ENCODE measurements at regions not wholly inside any gene's neighbourhood (a gene's known extent, or its start where the extent isn't known, plus 50 kb on each side); places are given as distances from the start of the nearest gene placed in this dataset.

- Mint-ChIP-seq H3K36me3 (ENCODE audit: low read depth) (peaks cover 4% of the 10 kb centered on the region), H3K27ac (no peak overlapping the region), H3K27me3 (ENCODE audit: low read depth) (no peaks in the 10 kb centered on the region), H3K9me3 (peaks cover 5% of the 10 kb centered on the region), H3K4me3 (ENCODE audit: low read depth) (no peak overlapping the region), H3K4me1 (ENCODE audit: low read depth) (peaks cover 25% of the 10 kb centered on the region)
- intact Hi-C loops (cut with micrococcal nuclease): no loop called here
- DNase-seq (ENCODE audit: low spot score): no peak
These were observed 50.8 kb upstream of the SLC39A10 start for GRCh38 chr2:195606179-195606578.

GRCh38 chr2:195604706-195605105 lies 52.3 kb upstream of the SLC39A10 start:
- Mint-ChIP-seq H3K9me3 (peaks cover 5% of the 10 kb centered on the region), H3K27me3 (ENCODE audit: low read depth) (no peaks in the 10 kb centered on the region)
- intact Hi-C loops (cut with micrococcal nuclease): no loop called here

GRCh38 chr2:195603998-195604397 lies 53.0 kb upstream of the SLC39A10 start:
- peaks cover 4% of the 10 kb centered on the region for H3K36me3 Mint-ChIP-seq (ENCODE audit: low read depth)
- H3K4me1 Mint-ChIP-seq (ENCODE audit: low read depth): peaks cover 19% of the 10 kb centered on the region
- no peak overlapping the region for H3K27ac Mint-ChIP-seq
- peaks cover 5% of the 10 kb centered on the region for H3K9me3 Mint-ChIP-seq
- H3K27me3 Mint-ChIP-seq (ENCODE audit: low read depth): no peaks in the 10 kb centered on the region
- no peak overlapping the region for H3K4me3 Mint-ChIP-seq (ENCODE audit: low read depth)
- intact Hi-C loops (cut with micrococcal nuclease): no loop called here
- no peak for DNase-seq (ENCODE audit: low spot score)

More at GRCh38 chr2:195604706-195605105, 52.3 kb upstream of the SLC39A10 start:
- Mint-ChIP-seq H3K36me3 (ENCODE audit: low read depth) (peaks cover 4% of the 10 kb centered on the region), H3K4me3 (ENCODE audit: low read depth) (no peak overlapping the region), H3K27ac (no peak overlapping the region), H3K4me1 (ENCODE audit: low read depth) (peaks cover 25% of the 10 kb centered on the region)
- no peak for DNase-seq (ENCODE audit: low spot score)

- peaks cover 15% of the 10 kb centered on the region for H3K4me1 Mint-ChIP-seq (ENCODE audit: low read depth)
- intact Hi-C loops (cut with micrococcal nuclease): no loop called here
- H3K36me3 Mint-ChIP-seq (ENCODE audit: low read depth): peaks cover 4% of the 10 kb centered on the region
- H3K27me3 Mint-ChIP-seq (ENCODE audit: low read depth): no peaks in the 10 kb centered on the region
- no peak for DNase-seq (ENCODE audit: low spot score)
- H3K9me3 Mint-ChIP-seq: peaks cover 5% of the 10 kb centered on the region
- H3K4me3 Mint-ChIP-seq (ENCODE audit: low read depth): no peak overlapping the region
- no peak overlapping the region for H3K27ac Mint-ChIP-seq
These were observed 53.6 kb upstream of the SLC39A10 start for GRCh38 chr2:195603408-195603807.

- Mint-ChIP-seq H3K4me1 (ENCODE audit: low read depth) (peaks cover 15% of the 10 kb centered on the region), H3K9me3 (peaks cover 5% of the 10 kb centered on the region)
These were observed 54.3 kb upstream of the SLC39A10 start for GRCh38 chr2:195602687-195603086.

GRCh38 chr2:195601361-195601760 lies 55.7 kb upstream of the SLC39A10 start:
- Mint-ChIP-seq H3K4me1 (ENCODE audit: low read depth) (peaks cover 14% of the 10 kb centered on the region), H3K9me3 (peaks cover 2% of the 10 kb centered on the region), H3K27me3 (ENCODE audit: low read depth) (no peaks in the 10 kb centered on the region), H3K36me3 (ENCODE audit: low read depth) (peaks cover 2% of the 10 kb centered on the region), H3K27ac (no peak overlapping the region), H3K4me3 (ENCODE audit: low read depth) (no peak overlapping the region)
- intact Hi-C loops (cut with micrococcal nuclease): no loop called here
- no peak for DNase-seq (ENCODE audit: low spot score)

More at GRCh38 chr2:195602687-195603086, 54.3 kb upstream of the SLC39A10 start:
- no peak overlapping the region for H3K4me3 Mint-ChIP-seq (ENCODE audit: low read depth)
- no peak overlapping the region for H3K27ac Mint-ChIP-seq
- no peak for DNase-seq (ENCODE audit: low spot score)
- intact Hi-C loops (cut with micrococcal nuclease): no loop called here
- H3K36me3 Mint-ChIP-seq (ENCODE audit: low read depth): peaks cover 4% of the 10 kb centered on the region
- no peaks in the 10 kb centered on the region for H3K27me3 Mint-ChIP-seq (ENCODE audit: low read depth)

- peaks cover 9% of the 10 kb centered on the region for H3K4me1 Mint-ChIP-seq (ENCODE audit: low read depth)
- H3K36me3 Mint-ChIP-seq (ENCODE audit: low read depth): no peaks in the 10 kb centered on the region
- DNase-seq (ENCODE audit: low spot score): no peak
- intact Hi-C loops (cut with micrococcal nuclease): no loop called here
- H3K9me3 Mint-ChIP-seq: no peaks in the 10 kb centered on the region
- H3K4me3 Mint-ChIP-seq (ENCODE audit: low read depth): no peak overlapping the region
- no peak overlapping the region for H3K27ac Mint-ChIP-seq
- H3K27me3 Mint-ChIP-seq (ENCODE audit: low read depth): no peaks in the 10 kb centered on the region
These were observed 56.2 kb upstream of the SLC39A10 start for GRCh38 chr2:195600778-195601177.

- no peak overlapping the region for H3K4me3 Mint-ChIP-seq (ENCODE audit: low read depth)
- no peaks in the 10 kb centered on the region for H3K36me3 Mint-ChIP-seq (ENCODE audit: low read depth)
- intact Hi-C loops (cut with micrococcal nuclease): no loop called here
- DNase-seq (ENCODE audit: low spot score): no peak
- H3K9me3 Mint-ChIP-seq: peaks cover 7% of the 10 kb centered on the region
- H3K27me3 Mint-ChIP-seq (ENCODE audit: low read depth): no peaks in the 10 kb centered on the region
- H3K4me1 Mint-ChIP-seq (ENCODE audit: low read depth): peaks cover 19% of the 10 kb centered on the region
- no peak overlapping the region for H3K27ac Mint-ChIP-seq
These were observed 60.2 kb upstream of the SLC39A10 start for GRCh38 chr2:195596840-195597239.

GRCh38 chr2:195595825-195596224 lies 61.2 kb upstream of the SLC39A10 start:
- no peaks in the 10 kb centered on the region for H3K36me3 Mint-ChIP-seq (ENCODE audit: low read depth)
- intact Hi-C loops (cut with micrococcal nuclease): no loop called here
- no peak for DNase-seq (ENCODE audit: low spot score)
- no peaks in the 10 kb centered on the region for H3K27me3 Mint-ChIP-seq (ENCODE audit: low read depth)
- H3K9me3 Mint-ChIP-seq: peaks cover 7% of the 10 kb centered on the region
- peaks cover 17% of the 10 kb centered on the region for H3K4me1 Mint-ChIP-seq (ENCODE audit: low read depth)
- no peak overlapping the region for H3K4me3 Mint-ChIP-seq (ENCODE audit: low read depth)
- no peak overlapping the region for H3K27ac Mint-ChIP-seq

- no peaks in the 10 kb centered on the region for H3K36me3 Mint-ChIP-seq (ENCODE audit: low read depth)
- H3K4me3 Mint-ChIP-seq (ENCODE audit: low read depth): no peak overlapping the region
- H3K4me1 Mint-ChIP-seq (ENCODE audit: low read depth): peaks cover 19% of the 10 kb centered on the region
- no peak for DNase-seq (ENCODE audit: low spot score)
- peaks cover 7% of the 10 kb centered on the region for H3K9me3 Mint-ChIP-seq
- no peaks in the 10 kb centered on the region for H3K27me3 Mint-ChIP-seq (ENCODE audit: low read depth)
- no peak overlapping the region for H3K27ac Mint-ChIP-seq
- intact Hi-C loops (cut with micrococcal nuclease): no loop called here
These were observed 61.9 kb upstream of the SLC39A10 start for GRCh38 chr2:195594919-195595694.

GRCh38 chr2:195594248-195594647 lies 62.8 kb upstream of the SLC39A10 start:
- DNase-seq (ENCODE audit: low spot score): no peak
- Mint-ChIP-seq H3K9me3 (peaks cover 7% of the 10 kb centered on the region), H3K36me3 (ENCODE audit: low read depth) (no peaks in the 10 kb centered on the region), H3K4me1 (ENCODE audit: low read depth) (peaks cover 19% of the 10 kb centered on the region), H3K27ac (no peak overlapping the region), H3K27me3 (ENCODE audit: low read depth) (no peaks in the 10 kb centered on the region), H3K4me3 (ENCODE audit: low read depth) (no peak overlapping the region)
- intact Hi-C loops (cut with micrococcal nuclease): no loop called here

GRCh38 chr2:195592105-195592504 lies 64.9 kb upstream of the SLC39A10 start:
- no peaks in the 10 kb centered on the region for H3K36me3 Mint-ChIP-seq (ENCODE audit: low read depth)
- intact Hi-C loops (cut with micrococcal nuclease): no loop called here
- H3K4me3 Mint-ChIP-seq (ENCODE audit: low read depth): no peak overlapping the region
- no peak overlapping the region for H3K27ac Mint-ChIP-seq
- H3K4me1 Mint-ChIP-seq (ENCODE audit: low read depth): peaks cover 19% of the 10 kb centered on the region
- peaks cover 7% of the 10 kb centered on the region for H3K9me3 Mint-ChIP-seq
- no peak for DNase-seq (ENCODE audit: low spot score)
- no peaks in the 10 kb centered on the region for H3K27me3 Mint-ChIP-seq (ENCODE audit: low read depth)

GRCh38 chr2:195590861-195591205 lies 66.2 kb upstream of the SLC39A10 start:
- H3K4me3 Mint-ChIP-seq (ENCODE audit: low read depth): no peak overlapping the region
- peaks cover 19% of the 10 kb centered on the region for H3K4me1 Mint-ChIP-seq (ENCODE audit: low read depth)
- no peak overlapping the region for H3K27ac Mint-ChIP-seq
- no peaks in the 10 kb centered on the region for H3K27me3 Mint-ChIP-seq (ENCODE audit: low read depth)
- intact Hi-C loops (cut with micrococcal nuclease): no loop called here
- no peaks in the 10 kb centered on the region for H3K36me3 Mint-ChIP-seq (ENCODE audit: low read depth)
- DNase-seq (ENCODE audit: low spot score): no peak
- H3K9me3 Mint-ChIP-seq: peaks cover 7% of the 10 kb centered on the region
